ENCODE measurements at regions not wholly inside any gene's neighbourhood (a gene's known extent, or its start where the extent isn't known, plus 50 kb on each side); places are given as distances from the start of the nearest gene placed in this dataset.

DNA sequence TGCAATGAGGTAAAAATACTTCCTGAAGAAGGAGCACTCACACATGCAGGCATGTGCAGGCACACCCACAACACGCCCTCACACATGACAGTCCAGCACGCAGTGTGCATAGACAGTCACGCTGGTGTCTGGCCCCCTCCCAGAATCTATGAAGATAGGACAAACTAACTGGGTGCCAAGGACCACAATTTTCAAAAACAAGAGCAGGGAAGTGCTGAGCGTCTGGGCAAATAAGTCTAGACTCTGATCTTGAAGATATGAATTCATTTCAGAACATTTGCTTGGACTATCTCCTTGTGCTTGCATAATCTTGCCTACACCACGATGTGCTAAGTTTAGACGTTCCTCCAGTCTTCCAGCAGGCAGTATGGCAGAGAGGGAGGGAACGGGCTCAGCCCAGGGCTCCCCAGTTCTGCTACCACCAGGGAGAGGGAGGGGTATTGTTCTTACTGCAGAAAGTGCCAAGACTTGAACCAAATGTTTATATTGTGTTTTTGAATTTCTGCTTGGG, 276.5 kb upstream of the KLF6 start:
- DNase-seq: peak; percentile 64

DNA sequence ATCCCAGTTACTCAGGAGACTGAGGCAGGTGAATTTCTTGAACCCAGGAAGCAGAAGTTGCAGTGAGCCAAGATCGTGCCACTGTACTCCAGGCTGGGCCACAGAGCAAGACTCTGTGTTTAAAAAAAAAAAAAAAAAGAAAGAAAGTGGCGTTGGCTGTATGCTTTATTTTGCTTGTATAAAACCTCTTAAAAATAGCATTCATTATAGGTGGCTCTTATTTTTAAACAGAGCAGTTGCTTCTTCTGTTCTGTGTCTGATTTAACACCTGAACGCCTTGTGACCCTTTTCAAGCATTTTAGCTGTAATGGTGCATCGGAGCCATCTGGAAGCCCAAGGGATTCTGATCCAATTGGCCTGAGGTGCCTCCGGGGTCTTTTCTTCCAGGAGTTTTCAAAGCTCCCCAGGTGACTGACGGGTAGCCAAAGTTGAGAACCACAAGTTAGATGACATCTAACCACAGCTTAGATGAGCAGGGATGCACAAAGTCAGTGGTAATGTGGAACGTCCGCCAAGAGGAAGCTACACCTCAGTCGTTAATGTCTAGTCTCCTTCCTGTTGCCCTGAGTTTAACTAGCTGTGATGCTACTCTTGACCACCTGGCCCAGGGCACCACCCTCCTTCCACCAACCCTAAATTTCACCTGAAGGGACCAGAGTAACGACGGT, 274.6 kb upstream of the KLF6 start:
- no peak for DNase-seq

DNA sequence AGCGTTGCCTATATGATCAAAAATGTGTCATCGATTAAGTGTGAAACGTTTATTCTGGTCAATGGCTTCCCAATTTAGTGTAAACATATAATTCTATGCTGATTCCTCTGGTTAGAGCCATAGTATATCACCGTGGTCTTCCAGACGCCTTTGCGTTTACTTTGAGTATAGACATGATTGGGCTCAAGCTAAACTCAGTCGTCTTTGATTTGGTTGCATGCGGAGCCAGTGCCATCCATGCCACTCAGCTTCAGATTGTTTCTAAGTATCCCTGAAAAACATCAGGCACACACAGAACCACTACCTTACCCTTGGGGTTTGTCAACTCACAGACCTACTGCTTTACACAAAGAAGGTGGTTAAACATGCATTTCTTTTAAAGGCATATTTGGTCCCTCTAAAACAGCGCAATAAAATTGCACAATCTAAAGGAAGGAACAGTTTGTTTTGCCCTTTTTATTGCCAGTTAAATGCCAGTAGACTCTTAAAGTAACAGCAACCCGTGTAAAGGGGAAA, 273.6 kb upstream of the KLF6 start:
- DNase-seq: no peak

DNA sequence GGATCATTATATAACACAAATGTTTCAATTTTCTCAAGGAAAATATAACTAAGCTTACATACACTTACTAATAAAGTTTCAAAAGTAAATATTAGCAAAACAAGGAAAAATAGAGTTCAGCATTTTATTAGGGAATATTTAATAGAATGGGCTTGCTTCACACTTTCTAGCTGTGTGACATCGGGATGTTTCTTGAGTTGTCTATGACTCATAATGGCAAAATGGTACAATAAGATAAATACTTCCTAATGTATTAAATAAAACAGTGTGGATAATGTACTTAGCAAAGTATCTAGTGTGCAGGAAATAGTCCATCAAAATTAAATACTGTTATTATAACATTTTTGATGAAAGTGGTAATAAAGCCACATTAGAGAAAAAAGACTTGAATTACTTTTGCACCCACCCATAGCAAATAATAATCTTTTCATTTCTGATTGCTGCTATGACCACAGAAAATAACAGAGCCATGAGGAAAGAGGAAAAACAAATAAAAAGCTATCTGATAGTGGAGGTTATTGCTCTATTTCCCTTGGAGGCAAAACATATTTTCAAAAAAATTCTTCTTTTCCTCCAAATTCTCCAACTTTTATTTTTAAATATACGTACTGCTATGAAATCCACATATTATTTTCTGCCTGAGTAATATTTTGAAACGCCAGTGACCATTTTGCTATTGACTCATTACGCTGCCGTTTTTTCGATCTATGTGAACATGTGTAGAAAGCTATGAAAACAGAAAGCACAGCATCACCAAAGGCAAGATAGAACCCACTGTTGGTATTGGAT, 272.9 kb upstream of the KLF6 start:
- DNase-seq: no peak

DNA sequence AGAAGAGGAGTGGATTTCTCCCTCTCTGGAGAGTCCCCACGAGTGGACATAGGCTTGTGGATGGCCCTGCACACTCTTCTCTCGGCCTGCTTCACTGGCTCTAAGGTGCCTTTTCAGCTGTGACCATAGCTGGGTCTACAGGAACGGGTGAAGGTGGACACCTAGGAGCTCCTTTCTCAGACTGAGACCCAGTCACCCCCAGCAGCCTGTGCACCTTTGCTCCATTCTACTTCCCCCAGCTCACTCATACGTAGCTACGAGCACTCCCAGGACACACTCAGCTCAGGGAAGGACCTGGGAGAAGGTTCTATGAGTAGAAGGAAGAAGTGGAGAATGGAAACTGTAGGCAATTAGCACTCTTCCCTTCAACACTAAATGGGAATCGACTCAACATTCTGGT, 272.0 kb upstream of the KLF6 start:
- DNase-seq: no peak

DNA sequence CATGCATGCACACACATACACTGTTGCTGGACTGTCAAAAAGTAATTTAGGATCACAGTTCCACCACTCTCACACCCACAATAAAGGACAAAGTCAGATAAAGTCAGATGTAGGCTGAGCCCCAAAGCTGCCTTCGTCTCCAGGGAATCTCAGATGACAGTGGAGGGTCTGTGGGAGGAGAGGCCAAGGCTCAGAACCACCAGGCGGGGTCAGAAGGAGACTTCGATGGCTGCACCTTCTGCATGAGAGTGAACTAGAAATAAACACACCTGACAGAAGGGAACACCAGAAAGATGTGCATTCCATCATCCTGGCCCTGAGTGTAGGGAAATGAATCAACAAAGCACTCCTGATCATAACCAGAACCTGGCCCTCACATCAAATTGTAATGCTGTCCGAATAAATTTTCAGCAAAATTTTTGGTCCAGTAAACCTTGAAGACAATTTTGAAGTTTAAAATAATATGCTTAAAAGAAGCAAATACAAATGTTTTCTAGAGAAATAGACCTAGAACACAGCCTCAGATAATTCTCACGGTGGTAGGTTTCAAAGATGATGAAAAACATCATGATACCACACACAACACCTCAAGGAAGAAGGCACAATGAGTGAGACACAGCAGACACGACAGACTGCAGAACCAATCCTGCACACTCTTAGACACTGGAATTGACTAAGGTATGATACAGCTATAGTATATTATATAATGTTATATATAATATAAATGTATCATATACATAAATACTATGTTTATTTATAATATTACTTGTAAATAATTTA, 269.8 kb upstream of the KLF6 start:
- no peak for DNase-seq

DNA sequence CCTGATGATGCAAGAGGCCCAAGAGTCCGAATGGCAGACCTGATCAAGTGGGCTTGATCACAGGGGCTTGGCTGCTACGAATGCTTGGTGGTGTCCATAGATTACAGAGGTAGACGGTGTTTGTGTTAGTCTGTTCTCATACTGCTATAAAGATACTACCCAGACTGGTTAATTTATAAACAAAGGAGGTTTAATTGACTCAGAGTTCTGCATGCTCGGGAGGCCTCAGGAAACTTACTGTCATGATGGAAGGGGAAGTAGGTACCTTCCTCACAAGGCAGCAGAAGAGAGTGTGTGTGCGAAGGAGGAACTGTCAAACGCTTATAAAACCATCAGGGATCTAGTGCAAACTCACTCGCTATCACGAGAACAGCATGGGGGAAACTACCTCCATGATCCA, 268.9 kb upstream of the KLF6 start:
- DNase-seq: peak; percentile 42

DNA sequence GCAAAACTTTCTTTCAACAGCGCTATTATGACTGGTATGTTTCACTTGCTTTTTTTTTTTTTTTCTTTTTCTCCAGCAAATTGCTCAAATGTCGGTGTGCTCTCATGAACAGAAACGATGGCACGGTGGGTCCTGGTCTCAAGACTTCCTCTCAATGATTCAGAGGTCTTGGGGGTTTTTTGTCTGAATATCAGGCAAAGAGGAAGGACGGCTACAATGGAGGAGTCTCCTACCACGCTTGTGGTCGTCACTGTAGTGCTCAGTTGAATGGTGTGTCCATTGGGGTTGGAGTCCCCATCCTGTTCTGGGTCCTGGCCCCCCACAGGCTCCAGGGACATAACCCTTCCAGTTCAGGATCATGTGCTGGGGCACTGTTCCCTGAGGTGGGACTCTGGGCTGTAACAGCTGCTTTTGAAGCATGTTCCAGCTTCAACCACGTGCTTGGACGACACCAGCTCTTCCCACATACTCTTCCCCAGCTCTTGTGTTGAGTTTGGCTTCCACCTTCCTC, 266.7 kb upstream of the KLF6 start:
- DNase-seq: no peak

DNA sequence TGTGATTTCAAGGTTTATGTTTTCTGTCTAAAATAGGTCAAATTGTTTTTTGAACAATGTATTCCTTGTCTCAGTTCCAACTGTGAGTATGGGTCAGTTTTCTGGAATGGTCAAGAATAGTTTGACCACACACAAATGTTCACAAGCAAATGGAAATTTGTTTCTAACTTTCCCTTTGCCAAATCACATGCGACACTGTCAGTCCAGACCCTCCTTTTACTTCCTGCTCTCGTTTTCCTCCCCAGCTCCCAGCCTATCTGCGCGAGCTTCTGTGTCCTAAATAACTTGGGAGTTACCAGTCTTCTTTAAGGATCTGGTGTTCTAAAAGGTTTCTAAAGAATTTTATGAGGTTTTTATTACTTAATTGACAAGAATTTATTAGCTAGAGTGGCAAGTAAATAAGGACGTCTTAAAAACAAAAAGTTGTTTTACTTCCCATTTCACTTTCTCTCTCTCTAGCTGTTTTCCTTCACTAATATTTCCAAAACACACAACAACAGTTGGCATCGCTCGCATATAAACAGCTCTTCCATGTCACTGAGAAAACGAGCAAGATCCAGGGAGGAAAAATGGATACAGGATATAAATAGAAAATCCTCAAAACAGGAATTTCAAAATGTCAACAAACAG, 266.1 kb upstream of the KLF6 start:
- peak; percentile 47 for DNase-seq

DNA sequence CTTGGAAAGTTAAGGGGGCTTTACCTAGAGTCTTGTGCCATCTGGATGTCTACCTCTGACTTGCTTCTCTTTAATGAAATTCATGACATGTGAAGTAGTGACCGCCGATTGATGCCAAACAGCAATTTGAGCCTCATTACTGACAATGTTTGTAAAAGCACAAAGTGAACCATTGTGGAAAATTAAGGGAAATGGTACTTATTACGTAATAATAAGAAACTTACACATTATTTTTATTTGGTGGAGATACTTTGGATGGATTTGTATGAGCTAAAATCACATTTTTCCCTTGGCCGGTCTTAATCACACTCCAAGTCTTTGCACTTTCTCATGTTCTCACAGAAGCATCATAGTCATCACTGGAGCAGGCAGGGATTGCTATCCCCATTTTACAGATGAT, 265.1 kb upstream of the KLF6 start:
- DNase-seq: no peak

DNA sequence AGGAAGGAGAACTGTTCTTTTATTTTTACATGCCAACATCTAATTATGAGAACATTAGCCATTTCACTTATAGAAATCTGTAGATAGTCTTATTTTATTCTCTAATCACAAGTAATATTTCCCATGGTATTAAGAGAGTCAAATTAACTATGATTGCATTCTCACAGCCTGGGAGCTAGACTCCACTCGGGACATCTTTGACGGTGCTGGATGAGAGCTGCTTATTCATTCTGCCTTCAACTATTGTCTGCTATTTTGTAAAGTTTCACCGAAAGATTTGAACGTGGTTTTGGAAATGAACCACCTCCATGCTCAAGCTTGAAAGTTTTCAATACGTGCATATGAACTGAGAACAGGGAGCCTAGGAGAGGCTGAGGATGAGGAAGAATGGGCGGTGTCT, 264.3 kb upstream of the KLF6 start:
- DNase-seq: no peak

DNA sequence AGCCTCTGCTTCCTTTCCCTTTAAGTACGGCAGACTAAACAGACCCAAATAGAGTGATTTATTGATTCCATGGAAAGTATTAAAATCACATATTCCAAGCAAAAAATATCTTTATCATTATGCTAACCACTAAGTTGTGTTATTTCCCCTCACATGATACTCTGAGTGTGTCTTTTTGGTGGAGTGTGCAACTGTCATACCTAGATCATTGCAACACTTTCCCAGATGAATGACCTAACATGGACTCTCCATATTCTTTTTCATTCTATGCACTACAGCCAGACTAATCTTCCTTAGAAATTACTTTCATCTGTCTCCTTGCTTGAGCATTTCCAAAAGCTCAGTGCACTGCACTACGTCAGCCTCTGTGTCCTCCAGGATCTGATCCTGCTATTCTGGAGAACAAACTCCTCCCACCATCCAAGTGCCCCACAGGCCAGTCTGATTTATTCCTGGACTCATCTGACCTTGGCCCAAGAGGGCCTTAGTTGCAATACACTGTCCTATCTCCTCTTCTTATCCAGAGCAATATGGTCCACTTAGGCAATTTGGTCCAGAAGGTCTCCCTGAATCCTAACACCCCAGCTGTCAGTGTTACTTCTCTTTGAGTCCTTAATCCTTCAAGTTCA, 263.3 kb upstream of the KLF6 start:
- no peak for DNase-seq

DNA sequence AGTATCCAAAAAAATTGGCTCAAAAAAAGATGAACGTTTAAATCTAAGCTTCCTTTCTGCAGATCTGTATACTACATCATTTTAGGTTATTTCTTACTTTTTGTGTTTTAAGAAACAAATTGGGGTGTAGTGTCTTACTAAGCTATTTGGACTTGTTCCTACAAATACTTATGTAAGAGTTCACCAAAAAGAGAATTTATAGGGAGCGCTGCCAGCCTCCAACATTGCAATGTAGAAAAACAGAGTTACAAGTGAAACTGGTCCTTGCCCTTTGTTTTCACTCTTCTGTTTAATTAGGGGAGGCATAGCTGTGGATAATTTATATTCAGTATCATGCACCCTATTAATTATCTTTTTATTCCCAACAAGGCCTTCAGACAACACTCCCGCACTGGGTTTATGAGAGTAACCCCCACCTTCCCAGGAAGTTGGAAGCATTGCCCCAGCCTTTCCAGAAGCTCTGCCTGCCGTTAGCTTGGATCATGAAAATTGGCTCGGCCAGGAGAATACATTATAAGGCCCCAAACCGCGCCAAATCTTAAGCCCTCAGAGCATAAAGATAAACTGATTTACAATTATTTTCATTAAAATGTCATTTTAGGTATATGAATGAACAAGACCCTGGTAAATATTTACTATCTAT, 261.8 kb upstream of the KLF6 start:
- no peak for DNase-seq

DNA sequence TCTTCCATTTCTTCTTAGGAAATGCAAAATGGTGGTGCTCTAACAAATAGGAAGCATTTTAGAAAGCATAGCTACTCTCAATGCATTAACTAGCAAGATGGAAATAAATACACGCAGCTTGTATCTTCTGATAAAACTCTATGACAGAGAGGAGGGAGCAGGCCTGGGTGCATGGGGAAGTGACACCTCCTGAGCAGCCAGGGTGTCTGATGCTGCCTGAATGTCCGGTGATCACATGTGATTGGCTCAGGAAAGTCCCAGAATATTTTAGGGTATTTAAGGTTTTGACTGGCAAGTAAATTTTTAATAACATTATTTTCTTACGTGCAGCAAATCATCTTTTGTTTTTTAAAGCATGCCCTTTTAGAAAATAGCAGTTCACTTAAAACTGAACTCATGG, 261.0 kb upstream of the KLF6 start:
- DNase-seq: peak; percentile 43

DNA sequence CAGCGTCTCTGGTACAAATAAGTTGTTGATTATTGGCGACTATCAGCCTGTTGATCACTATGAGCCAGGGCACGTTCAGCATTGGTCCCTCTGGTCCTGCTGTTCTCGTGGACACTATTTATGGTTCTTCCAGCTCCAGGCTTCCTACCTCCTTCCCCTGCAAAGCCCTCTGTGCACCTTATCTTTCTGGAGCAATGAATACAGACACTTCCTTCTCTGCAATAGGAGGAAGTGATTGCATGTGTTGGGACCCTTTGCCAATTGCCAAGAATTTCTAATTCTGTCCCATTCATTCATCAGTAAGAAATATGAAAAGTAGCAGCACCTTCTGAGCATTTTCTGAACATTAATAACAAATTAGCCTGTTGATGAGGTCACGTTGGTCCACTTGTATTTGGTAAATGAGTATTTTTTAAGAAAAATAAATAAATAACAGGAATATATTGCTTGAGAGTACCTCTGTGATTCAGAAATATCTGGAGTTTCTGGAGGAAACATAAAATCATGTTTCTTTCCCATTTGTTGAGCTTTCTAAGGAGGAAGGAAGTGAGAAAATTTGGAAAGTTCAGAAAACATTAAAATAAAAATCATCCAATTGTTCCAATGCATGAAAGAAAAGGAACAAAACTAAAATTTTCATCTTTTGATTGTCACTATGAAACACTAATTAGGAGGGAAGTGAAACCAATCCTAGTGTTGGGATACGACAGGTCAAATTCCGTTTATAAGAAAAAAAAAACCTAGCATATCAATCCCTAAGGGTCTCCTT, 259.1 kb upstream of the KLF6 start:
- peak; percentile 57 for DNase-seq

DNA sequence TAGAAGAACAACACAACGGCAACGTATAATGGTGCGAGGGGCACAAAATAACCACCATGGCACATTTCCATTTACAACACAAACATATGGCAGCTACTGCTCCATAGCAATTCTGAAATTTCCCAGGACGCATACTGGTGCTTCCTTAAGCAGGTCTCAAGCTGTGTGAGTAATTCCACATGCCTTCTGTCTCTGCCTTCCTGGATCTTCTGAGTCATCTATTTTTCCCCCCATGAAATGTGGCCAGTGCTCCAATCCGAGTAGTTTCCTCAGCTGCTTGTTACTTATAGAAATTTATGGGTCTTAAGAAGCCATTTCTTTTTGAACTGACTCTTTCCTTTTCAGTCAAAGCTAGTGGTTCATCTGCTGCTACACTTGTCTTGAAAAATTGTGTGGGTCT, 256.6 kb upstream of the KLF6 start:
- DNase-seq: no peak

DNA sequence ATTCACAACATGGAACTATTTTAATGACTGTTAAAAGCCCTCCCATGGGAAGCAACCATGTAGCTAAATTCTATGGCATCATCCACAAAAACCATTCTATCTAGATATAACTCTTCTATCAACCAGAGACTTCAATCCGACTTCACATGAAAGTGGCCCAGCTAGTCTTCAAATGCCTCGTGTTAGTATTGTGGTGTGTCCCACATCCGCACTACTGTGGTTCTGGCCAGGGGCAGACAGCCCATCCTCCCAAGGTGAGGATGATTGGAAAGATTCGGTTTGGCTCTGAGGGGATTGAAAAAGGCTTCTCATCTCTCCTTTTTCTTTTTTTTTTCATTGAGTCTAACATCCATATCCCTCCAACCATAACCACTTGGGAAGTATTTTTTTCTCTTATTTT, 253.0 kb upstream of the KLF6 start:
- DNase-seq: no peak

DNA sequence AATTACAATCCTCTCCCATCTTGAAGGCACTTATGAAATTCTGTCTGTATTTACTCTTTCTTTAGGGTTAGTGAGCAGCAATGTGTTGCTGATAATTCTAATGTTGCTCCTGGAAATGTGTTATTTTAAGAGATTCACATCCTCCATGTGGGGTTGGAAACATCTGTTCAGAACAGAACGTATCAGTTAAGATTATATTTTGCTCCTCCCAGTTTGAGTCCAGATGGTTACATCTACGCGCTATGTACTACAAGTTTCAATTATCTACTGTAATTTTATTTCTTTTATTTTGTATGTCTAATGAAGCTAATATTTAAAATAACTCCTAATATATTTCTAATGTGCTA, 250.6 kb upstream of the KLF6 start:
- no peak for DNase-seq

DNA sequence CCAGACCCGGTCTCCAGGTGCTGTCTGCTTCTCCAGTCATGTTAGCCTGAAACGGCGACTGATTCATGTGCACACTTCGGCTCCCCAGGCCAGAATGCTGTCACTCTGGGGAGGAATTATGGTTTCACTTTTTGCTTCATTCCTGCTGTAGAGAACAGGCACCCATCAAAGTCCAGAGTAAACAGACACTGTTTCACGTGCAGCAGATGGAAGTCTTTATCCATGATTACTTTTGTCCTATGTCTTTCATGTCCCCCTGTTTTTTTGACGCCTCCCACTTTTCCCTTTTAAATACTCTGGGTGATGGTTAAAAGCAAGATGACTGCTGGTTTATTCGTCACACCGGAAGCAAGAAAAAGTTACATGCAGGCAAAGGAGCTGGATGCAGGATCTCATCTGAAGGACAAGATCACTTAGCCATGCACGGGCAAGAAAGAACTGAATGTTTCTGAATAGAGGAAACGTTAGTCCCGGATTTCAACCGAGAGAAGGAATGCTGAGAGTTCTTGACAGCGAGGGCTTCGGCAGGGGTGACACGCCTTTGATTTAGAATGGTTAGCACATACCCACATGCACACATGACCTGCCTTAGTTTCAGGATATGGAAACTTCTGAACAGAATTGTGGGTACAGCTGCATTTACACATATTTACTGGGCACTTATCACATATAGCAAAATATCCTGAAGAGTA, 250.0 kb upstream of the KLF6 start:
- no peak for DNase-seq

DNA sequence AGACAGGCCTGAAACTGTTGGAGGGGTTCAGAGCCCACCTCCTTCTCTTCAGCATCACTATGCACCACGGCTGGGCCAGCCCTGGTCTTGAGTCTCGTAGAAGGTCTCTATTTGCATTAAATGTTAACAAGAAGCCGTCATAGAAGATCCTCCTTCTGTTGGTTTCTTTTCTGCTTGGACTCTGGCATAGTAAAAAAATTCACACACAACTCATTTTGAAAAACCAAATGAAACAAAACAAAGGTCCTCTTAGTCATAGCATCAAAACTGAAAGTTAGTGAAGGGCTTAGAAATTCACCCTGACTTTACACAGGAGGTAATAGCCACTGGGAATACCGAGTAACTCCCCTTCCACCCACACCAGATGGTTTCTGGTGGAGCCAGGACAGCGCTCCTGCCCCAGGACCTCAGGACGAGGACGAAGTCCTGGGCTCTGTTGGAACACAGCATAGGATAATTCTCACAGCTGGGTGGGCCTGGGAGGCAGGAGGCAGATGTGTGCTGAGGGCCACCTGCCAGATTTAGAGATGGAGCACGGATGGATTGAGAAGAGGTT, 248.4 kb upstream of the KLF6 start:
- peak; percentile 5 for DNase-seq

Measured in OCI-M1 (cell line).